IPS-NIHi7 (cell line): ENCODE measurements at regions not wholly inside any gene's neighbourhood (a gene's known extent, or its start where the extent isn't known, plus 50 kb on each side); places are given as distances from the start of the nearest gene placed in this dataset.

ENCODE experiments used
- DNase-seq: peaks from one replicate; pipeline ENCODE4 v3.0.0; 2012; ENCODE audit warnings: mixed read lengths; ENCODE audit errors: extremely low spot score

- no peak for DNase-seq
Observed at GRCh38 chr6:21996425-21997118, 300.3 kb downstream of the PRL start.

- no peak for DNase-seq
Observed at GRCh38 chr6:21997119-21998037, 299.5 kb downstream of the PRL start.

GRCh38 chr6:21998582-21998981, 298.3 kb downstream of the PRL start:
- DNase-seq, result no peak

GRCh38 chr6:21999012-21999528, 297.8 kb downstream of the PRL start:
- DNase-seq, result no peak

- DNase-seq, result no peak
Observed at GRCh38 chr6:21999741-22000140, 297.1 kb downstream of the PRL start.

- DNase-seq, result no peak
Observed at GRCh38 chr6:22001396-22002027, 295.3 kb downstream of the PRL start.

GRCh38 chr6:22003287-22003686, 293.5 kb downstream of the PRL start:
- DNase-seq, result no peak

- DNase-seq, result no peak
Observed at GRCh38 chr6:22006795-22007194, 290.0 kb downstream of the PRL start.

- DNase-seq, result no peak
Observed at GRCh38 chr6:22007469-22007868, 289.4 kb downstream of the PRL start.

GRCh38 chr6:22008248-22008836, 288.5 kb downstream of the PRL start:
- no peak for DNase-seq

- DNase-seq, result no peak
Observed at GRCh38 chr6:22010102-22010501, 286.7 kb downstream of the PRL start.

GRCh38 chr6:22015216-22015615, 281.6 kb downstream of the PRL start:
- DNase-seq, result no peak

GRCh38 chr6:22015944-22016343, 280.9 kb downstream of the PRL start:
- no peak for DNase-seq

- no peak for DNase-seq
Observed at GRCh38 chr6:22017272-22017671, 279.6 kb downstream of the PRL start.

GRCh38 chr6:22017766-22018165, 279.1 kb downstream of the PRL start:
- DNase-seq, result no peak

- DNase-seq, result no peak
Observed at GRCh38 chr6:22019857-22020256, 277.0 kb downstream of the PRL start.

- no peak for DNase-seq
Observed at GRCh38 chr6:22020299-22021003, 276.4 kb downstream of the PRL start.

GRCh38 chr6:22021966-22022365, 274.9 kb downstream of the PRL start:
- no peak for DNase-seq

GRCh38 chr6:22023937-22024336, 272.9 kb downstream of the PRL start:
- no peak for DNase-seq

- DNase-seq, result no peak
Observed at GRCh38 chr6:22024973-22025467, 271.8 kb downstream of the PRL start.
